A204.1 (cell line): ENCODE measurements at regions not wholly inside any gene's neighbourhood (a gene's known extent, or its start where the extent isn't known, plus 50 kb on each side); places are given as distances from the start of the nearest gene placed in this dataset.

Experiments used
- FAIRE-seq: peaks from 2 replicates; lab custom pipeline; 2012; peaks lifted over from hg19 to GRCh38; lab: Jason Lieb, UNC

- no peak for FAIRE-seq
Observed at GRCh38 chr11:28525636-28526405, 417.6 kb downstream of the METTL15 start.

- FAIRE-seq = no peak
Observed at GRCh38 chr11:28524098-28524497, 415.9 kb downstream of the METTL15 start.

GRCh38 chr11:28521075-28521474 is 412.9 kb downstream of the METTL15 start:
- no peak for FAIRE-seq

DNA sequence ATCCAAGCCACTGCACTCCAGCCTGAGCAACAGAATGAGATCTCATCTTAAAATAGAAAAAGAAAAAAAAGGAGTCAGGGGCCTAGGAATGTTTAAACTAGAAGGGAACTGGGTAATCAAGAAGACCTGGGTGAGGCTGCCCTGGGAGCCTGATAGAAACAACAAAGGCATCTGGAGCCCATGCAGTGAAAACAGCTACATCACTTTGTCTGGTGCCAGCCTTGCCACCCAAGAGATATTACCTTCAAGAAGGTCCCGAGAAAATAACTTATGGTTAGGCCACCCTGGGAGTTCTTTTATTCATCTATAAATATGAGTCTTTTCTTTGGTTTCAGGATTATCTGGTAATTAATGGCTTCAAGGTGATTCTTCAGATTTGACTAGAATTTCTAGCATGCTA is 412.1 kb downstream of the METTL15 start:
- FAIRE-seq = no peak

DNA sequence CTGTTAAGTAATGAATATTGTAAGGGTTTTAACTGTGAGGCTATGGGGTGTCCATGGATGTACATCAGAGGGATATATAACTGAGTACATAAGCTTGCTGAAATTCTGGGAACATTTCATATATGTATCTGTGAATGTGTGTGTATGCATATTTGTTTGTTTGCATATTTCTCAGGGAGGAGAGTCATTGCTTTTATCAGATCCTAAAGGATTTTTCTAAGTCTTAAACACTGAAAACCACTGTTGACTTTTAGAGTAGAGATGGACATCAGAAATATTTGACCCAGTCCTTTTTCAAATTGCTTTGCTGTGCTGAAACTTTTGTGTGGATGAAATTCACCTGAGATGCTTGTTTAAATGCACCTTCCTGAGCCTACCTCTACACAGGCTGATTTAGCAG is 410.6 kb downstream of the METTL15 start:
- no peak for FAIRE-seq

- no peak for FAIRE-seq
Observed at GRCh38 chr11:28517621-28518020, 409.4 kb downstream of the METTL15 start.

- FAIRE-seq = no peak
Observed at GRCh38 chr11:28514391-28514790, 406.2 kb downstream of the METTL15 start.

GRCh38 chr11:28512143-28512756 is 404.1 kb downstream of the METTL15 start:
- no peak for FAIRE-seq

- no peak for FAIRE-seq
Observed at GRCh38 chr11:28505232-28505631, 397.0 kb downstream of the METTL15 start.

DNA sequence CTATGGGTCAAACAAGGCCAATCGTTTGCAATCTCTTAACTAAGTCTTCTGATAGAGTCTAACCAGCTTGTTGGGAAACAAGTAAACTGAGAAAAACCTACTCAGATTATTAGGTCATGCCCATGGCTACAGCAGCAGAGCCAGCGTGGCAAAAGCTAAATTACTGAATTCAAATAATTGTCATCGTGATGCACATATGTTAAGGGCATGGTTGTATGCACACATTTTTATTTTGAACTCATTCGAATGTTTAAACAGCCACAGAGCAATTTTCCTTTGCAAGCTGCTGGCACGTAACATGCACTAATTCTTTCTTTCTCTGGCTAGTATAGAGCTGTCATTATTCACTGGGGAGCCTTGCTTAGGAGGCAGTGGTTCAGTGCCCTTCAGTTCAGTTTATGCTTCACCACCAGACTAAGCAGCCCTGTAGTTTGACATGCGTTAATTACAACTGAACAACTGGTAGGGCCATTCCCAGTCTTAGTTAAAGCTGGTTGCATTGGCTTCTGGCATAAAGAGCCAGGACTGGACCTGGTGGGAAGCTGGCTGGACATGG is 396.4 kb downstream of the METTL15 start:
- no peak for FAIRE-seq

GRCh38 chr11:28495333-28495732 is 387.1 kb downstream of the METTL15 start:
- no peak for FAIRE-seq

DNA sequence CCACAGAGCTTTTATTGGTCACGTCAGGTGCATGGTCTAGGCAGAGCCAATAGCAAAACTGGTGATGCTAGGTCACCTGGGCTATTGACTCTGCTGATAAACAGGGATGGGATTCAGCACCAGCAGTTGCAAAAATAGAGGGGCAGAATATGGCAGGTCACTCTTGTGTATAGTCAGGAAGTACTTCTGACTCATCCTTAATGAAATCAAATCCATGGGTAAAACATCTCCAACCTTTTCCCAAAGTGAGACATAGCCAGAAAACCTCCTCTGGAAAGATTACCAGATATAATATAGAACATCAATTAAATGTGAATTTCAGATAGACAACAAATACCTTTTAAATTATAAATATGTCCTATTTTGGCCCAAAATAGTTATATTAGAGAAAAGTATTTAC is 383.2 kb downstream of the METTL15 start:
- FAIRE-seq = no peak

- no peak for FAIRE-seq
Observed at GRCh38 chr11:28490773-28491382, 382.7 kb downstream of the METTL15 start.

GRCh38 chr11:28488336-28488735 is 380.1 kb downstream of the METTL15 start:
- FAIRE-seq = no peak

DNA sequence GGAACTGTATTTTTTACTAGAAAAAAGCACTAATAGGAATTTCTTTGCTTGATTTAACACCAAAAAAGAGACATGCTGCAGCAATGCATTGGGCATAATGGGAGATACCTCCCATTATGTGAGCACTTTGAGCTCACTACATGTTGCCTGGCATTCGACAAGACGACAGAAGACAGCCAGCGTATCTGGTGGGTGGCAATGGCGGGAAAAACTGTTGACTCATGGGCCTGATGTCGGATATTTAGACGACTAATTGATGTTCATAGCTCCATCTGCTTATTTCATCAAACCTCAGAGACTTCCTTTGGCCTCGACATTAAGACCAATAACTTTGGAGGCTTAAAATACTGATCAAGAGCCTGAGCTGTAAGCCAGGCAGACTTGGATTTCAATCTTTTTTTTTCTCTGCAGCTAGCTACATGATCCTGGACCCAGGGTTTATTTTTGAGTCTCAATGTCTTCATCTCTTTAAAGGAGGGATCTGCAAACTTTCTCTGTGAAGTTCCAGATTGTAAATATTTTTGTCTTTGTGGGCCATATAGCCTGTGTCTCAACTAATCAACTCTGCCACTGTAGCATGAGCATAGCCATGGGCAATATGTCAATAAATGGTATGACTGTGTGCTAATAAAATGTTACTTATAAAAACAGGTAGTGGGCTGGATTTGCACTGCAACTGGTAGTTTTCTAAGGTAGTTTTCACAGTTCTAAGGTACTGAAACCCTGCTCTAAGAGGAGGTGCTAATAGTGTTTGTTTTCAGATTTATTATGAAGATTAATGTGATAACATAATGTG is 375.1 kb downstream of the METTL15 start:
- FAIRE-seq = no peak

DNA sequence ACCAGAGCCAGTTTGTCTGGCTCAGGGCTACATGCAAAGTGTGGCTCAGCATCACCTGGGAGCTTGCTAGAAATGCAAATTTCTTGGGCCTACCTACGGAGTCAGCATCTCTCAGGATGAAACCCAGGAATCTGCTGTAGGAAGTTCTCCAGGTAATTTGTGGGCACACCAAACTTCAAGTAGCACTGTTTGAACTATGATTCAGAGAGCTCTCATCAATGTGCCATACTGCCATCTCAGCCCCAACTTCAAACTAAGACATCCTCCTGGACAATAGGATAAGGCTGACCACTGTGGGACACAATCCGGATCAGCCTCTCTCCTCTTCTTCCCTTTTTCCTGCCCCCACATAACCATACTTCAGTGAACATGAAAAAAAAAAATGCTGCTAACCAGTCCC is 374.5 kb downstream of the METTL15 start:
- FAIRE-seq = no peak

DNA sequence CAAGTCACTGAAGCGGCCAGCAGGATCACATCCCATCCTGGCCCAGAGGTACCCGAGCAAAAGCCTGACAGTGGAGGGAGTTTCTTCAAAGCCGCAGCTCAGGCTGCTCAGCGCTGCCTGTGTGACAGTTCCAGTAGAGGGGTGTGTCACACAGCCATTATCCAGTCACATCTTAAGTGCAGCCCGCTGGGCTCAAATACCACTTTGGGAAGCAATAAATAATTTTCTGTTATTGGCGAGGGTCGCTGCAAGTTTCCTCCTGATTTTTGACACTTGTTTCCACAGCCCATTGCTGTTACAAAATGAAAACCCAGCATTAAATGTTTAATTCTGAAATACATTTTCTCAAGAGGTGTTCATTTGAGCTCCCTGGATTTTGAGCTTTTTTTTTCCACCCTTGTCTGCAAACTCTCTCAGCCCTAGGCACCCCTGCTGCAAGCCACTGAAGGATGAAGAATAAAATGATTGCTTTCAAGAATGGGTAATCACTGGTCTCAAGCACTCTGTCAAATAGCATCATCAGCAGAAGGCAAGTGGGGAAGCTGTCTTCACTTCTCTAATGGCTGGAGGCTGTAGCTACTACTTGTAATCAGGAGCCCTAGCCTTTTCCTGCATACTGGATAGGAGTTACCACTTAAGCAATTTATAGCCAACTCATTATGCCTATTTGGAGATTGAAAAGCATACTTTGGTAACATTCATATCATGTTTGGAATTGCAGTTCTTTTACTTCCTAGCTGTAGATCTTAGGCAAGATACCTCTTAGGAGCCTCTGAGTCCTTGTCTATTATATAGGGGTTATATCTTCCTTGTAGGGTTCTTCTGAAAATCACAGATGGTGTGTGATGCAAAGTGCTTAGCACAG is 373.7 kb downstream of the METTL15 start:
- no peak for FAIRE-seq

DNA sequence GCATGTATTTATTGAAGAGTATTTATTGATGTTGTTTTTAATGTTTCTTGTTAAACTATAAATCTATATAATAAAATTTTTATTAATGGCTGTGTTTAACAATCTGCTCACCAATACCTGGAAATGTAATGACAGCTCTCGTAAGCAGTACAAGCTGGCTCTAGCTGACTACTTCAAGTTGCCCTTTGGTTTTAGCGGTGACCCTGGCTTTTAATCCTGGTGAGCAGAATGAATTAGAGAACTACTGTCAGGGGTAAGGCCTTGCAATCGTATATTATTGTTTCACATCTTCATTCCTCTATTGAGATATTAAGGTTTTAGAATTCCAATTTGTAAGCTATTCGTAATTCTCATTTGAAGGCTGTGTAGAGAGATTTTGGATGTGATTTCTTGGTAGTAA is 372.2 kb downstream of the METTL15 start:
- FAIRE-seq = no peak

DNA sequence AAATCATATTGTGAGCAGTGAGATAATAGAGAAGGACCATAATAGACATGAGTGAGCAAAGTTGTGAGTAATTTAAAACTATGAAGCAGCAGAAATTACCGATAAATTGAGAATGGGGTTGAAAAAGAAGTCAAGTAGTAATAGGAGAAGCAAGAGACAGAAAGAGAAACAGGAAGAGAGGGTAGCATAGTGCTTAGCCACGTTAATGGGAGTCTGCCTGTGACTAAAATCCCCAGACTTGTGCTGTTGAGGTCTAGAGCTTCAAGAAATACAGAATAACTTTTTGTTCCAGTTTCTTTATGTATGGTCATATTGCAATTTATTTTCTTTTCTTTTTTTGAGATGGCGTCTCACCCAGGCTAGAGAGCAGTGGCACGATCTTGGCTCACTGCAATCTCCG is 368.7 kb downstream of the METTL15 start:
- FAIRE-seq = no peak

DNA sequence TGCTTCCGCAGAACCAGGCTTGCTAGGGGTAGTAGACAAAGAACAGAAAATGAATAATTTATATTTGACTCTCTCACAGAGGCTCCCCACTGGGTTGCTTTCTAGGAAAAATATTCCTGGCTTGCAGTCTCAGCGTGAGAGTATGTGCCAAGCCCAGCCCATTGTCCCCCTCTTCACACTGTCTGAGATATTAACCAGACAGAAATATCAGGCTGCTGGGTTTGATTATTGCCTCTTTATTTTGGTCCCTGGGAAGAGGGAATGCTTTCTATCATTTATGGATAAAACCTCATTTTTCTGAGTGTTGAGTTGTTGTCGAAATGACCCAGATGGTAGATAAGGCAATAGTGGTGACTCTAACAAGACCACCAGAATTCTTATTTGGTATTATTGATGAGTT is 367.9 kb downstream of the METTL15 start:
- FAIRE-seq = no peak

DNA sequence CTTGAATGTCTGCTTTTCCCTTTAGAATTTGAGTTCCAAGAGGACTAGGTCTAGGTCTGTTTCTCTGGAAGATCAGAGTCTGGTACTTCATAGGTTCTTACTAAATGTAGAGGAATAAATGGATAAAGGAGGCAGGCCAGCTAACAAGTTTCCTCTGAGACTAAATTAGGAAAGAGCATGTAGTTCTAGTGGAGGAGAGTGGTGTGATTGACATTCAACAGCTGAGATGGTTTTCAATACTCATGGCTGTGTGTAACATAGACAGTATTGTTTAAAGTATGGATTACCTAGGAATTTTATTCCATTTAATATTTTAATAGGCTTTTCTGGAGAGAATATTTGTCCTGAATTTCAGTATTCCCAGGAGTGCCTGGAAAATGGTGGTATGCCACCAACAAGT is 364.7 kb downstream of the METTL15 start:
- FAIRE-seq = no peak

DNA sequence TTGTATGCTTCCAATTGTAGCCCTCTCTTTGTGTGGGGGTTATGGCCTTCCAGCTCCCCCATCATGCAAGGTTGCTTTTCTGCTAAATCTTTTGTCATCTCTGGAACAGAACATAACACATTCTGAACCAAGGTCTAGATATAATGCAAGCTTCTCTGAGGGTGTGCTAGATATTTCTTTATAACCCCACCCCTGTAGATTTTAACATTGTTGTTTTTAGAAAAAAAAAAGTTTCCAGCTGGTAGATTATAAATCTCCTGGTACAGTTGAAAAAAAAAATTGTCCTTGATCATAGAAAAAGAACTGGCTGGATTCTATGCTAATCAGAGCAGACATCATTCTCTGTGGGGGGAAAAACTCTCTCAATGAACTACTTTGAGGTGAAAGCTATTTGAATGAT is 363.3 kb downstream of the METTL15 start:
- no peak for FAIRE-seq
